HG03460 (cell line): ENCODE measurements at regions not wholly inside any gene's neighbourhood (a gene's known extent, or its start where the extent isn't known, plus 50 kb on each side); places are given as distances from the start of the nearest gene placed in this dataset.
"Not testable (repeated sequence)": the region's sequence is repeated elsewhere in the genome, so short reads cannot be mapped to it uniquely, and the experiment has no call there.

Source experiments
- ATAC-seq: cut with Tn5 transposase; IDR thresholded peaks from one replicate; pipeline ENCODE4 v1.9.1; 2021; ENCODE audit not compliant: unreplicated experiment

- peak; percentile 83 for ATAC-seq
Measured at GRCh38 chr5:143592648-143593047, 189.2 kb upstream of the NR3C1 start.

GRCh38 chr5:143588933-143589662 is 185.6 kb upstream of the NR3C1 start:
- no peak for ATAC-seq

- ATAC-seq = not testable (repeated sequence)
Measured at GRCh38 chr5:143588121-143588520, 184.6 kb upstream of the NR3C1 start.

- ATAC-seq = no peak
Measured at GRCh38 chr5:143586781-143587362, 183.4 kb upstream of the NR3C1 start.

GRCh38 chr5:143585970-143586369 is 182.5 kb upstream of the NR3C1 start:
- no peak for ATAC-seq

GRCh38 chr5:143583409-143583808 is 179.9 kb upstream of the NR3C1 start:
- no peak for ATAC-seq

- no peak for ATAC-seq
Measured at GRCh38 chr5:143582869-143583268, 179.4 kb upstream of the NR3C1 start.

GRCh38 chr5:143582176-143582575 is 178.7 kb upstream of the NR3C1 start:
- no peak for ATAC-seq

- ATAC-seq = no peak
Measured at GRCh38 chr5:143581649-143582048, 178.2 kb upstream of the NR3C1 start.

GRCh38 chr5:143581147-143581546 is 177.7 kb upstream of the NR3C1 start:
- no peak for ATAC-seq

- no peak for ATAC-seq
Measured at GRCh38 chr5:143576711-143577484, 173.4 kb upstream of the NR3C1 start.

GRCh38 chr5:143575286-143575685 is 171.8 kb upstream of the NR3C1 start:
- no peak for ATAC-seq

GRCh38 chr5:143574236-143574635 is 170.8 kb upstream of the NR3C1 start:
- ATAC-seq = no peak

- peak; percentile 73 for ATAC-seq
Measured at GRCh38 chr5:143573568-143574170, 170.2 kb upstream of the NR3C1 start.

GRCh38 chr5:143572671-143573070 is 169.2 kb upstream of the NR3C1 start:
- ATAC-seq = no peak

- ATAC-seq = no peak
Measured at GRCh38 chr5:143571642-143572624, 168.4 kb upstream of the NR3C1 start.

GRCh38 chr5:143570989-143571388 is 167.5 kb upstream of the NR3C1 start:
- no peak for ATAC-seq

- ATAC-seq = no peak
Measured at GRCh38 chr5:143569722-143570567, 166.5 kb upstream of the NR3C1 start.

GRCh38 chr5:143569213-143569701 is 165.8 kb upstream of the NR3C1 start:
- no peak for ATAC-seq
